ENCODE measurements at regions not wholly inside any gene's neighbourhood (a gene's known extent, or its start where the extent isn't known, plus 50 kb on each side); places are given as distances from the start of the nearest gene placed in this dataset.

DNA sequence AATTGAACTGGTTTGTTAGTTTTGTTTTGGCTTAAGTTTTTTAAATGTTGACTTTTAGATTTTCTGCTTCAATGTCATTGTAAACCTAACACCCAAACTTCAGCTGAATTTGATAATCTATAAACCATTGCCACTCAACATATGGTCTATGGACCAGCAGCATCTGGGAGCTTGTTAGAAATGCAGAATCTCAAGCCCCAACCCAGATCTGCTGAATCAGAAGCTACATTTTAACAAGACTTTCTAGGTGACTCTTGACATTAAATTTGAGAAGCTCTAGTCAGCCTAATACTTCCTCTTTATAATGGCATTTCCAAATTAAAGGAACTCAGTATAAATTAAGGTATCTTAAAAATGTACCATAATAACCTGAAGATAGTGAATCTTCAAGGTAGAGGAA, 96.5 kb upstream of the THRB start:
- TF ChIP-seq POLR2A (IDR thresholded peaks at IDR 0.05; ENCODE audit: extremely low read depth, insufficient read length) (no peak), MYC (IDR thresholded peaks at IDR 0.05; ENCODE audit: low read depth, low read length) (no peak)
- TF ChIP-seq, protein P1, sequence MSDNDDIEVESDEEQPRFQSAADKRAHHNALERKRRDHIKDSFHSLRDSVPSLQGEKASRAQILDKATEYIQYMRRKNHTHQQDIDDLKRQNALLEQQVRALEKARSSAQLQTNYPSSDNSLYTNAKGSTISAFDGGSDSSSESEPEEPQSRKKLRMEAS (IDR thresholded peaks at IDR 0.05; ENCODE audit: low read depth, low read length) = no peak
- TF ChIP-seq, protein P2, sequence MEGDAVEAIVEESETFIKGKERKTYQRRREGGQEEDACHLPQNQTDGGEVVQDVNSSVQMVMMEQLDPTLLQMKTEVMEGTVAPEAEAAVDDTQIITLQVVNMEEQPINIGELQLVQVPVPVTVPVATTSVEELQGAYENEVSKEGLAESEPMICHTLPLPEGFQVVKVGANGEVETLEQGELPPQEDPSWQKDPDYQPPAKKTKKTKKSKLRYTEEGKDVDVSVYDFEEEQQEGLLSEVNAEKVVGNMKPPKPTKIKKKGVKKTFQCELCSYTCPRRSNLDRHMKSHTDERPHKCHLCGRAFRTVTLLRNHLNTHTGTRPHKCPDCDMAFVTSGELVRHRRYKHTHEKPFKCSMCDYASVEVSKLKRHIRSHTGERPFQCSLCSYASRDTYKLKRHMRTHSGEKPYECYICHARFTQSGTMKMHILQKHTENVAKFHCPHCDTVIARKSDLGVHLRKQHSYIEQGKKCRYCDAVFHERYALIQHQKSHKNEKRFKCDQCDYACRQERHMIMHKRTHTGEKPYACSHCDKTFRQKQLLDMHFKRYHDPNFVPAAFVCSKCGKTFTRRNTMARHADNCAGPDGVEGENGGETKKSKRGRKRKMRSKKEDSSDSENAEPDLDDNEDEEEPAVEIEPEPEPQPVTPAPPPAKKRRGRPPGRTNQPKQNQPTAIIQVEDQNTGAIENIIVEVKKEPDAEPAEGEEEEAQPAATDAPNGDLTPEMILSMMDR (IDR thresholded peaks at IDR 0.05; ENCODE audit: low read depth, low read length) = no peak
- H3K4me3 ChIP-seq (ENCODE audit: low read depth, low read length) = no peak overlapping the region
- no peak for DNase-seq (ENCODE audit: low read depth)

DNA sequence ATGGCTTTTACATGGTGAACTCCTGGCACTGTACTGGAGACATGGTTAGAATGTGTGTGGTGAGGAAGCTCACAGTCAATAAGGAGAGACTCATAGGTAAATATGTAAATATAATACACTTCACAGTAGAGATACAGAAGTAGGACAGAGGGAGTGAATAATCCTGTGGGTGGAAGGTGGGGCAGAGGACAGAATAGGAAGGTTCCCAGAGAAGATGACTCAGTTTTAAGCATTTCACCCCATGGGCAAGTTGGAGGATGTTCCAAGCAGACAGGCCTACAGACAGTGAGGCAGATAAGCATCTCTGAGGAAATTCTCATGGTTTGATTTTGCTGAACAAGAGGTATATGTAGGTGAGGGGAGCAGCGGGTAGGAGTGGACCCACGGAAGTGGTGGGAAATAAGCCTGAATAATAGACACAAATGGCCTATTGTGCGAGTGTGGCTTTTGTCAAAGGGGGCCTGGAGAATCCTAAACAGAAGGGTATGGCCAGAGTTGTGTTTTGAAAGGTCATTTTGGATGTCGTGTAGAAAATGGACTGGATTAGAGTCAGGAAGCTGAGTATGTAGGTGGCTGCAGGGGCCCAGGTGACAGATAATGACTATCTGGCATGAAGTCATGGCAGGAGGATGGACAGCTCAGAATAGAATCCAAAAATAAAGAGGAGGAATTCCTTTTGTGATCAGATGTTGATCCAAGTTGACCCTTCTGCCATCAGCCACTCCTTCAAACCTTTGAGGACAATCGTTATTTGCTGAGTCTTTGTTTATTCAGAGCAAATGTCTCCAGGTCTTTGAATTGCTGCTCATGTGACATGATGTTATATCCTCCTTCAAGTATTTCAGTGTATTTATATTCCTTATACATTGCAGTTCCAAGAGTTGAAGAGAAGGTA, 97.3 kb upstream of the THRB start:
- no peak overlapping the region for H3K4me3 ChIP-seq (ENCODE audit: low read depth, low read length)
- no peak for DNase-seq (ENCODE audit: low read depth)

DNA sequence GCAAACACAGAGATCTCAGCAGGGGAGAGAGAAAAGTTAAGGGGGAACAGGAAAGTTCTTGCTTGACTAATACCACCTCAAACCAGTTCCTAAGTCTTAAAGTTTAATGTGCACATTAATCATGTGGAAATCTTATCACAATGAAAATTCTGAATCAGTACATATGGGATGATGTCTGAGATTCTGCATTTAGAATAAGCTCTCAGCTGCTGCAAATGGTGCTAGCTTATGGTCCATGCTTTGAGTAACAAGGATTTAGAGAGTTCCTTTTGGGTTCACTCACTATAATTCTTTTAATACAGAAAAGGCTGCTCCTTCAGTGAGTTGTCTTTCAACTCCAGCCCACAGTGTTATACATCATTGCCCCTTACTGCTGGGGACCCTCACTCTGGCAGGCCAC, 99.5 kb upstream of the THRB start:
- TF ChIP-seq POLR2A (IDR thresholded peaks at IDR 0.05; ENCODE audit: extremely low read depth, insufficient read length) (no peak), MYC (IDR thresholded peaks at IDR 0.05; ENCODE audit: low read depth, low read length) (no peak)
- TF ChIP-seq, protein P1 (IDR thresholded peaks at IDR 0.05; ENCODE audit: low read depth, low read length) = no peak
- TF ChIP-seq, protein P2 (IDR thresholded peaks at IDR 0.05; ENCODE audit: low read depth, low read length) = no peak
- DNase-seq (ENCODE audit: low read depth) = no peak

More for the DNA sequence above, 97.3 kb upstream of the THRB start:
- TF ChIP-seq POLR2A (IDR thresholded peaks at IDR 0.05; ENCODE audit: extremely low read depth, insufficient read length) (no peak), MYC (IDR thresholded peaks at IDR 0.05; ENCODE audit: low read depth, low read length) (no peak)
- TF ChIP-seq, protein P1 (IDR thresholded peaks at IDR 0.05; ENCODE audit: low read depth, low read length) = no peak
- TF ChIP-seq, protein P2 (IDR thresholded peaks at IDR 0.05; ENCODE audit: low read depth, low read length) = no peak

DNA sequence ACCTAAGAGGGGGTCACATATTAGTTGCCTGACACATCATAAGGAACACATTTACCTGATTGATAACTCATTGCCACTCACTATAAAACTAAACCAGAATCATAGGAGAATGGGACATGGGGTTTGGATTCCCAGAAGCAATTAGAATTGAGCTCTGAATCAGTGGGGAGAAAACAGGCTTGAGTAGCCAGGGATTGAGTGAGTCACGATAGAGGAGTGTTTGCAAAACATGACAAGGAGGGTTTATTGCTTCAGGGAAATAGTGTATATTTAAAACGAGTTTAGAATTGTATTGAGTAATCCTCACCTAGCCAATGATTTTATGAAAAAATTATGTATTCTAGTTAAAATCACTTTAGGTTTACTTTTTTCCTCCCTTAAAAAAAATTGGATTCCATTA, 101.1 kb upstream of the THRB start:
- TF ChIP-seq MYC (IDR thresholded peaks at IDR 0.05; ENCODE audit: low read depth, low read length) (no peak), POLR2A (IDR thresholded peaks at IDR 0.05; ENCODE audit: extremely low read depth, insufficient read length) (no peak)
- TF ChIP-seq, protein P2 (IDR thresholded peaks at IDR 0.05; ENCODE audit: low read depth, low read length) = no peak
- TF ChIP-seq, protein P1 (IDR thresholded peaks at IDR 0.05; ENCODE audit: low read depth, low read length) = no peak
- no peak overlapping the region for H3K4me3 ChIP-seq (ENCODE audit: low read depth, low read length)
- DNase-seq (ENCODE audit: low read depth) = no peak

More for the DNA sequence above, 99.5 kb upstream of the THRB start:
- H3K4me3 ChIP-seq (ENCODE audit: low read depth, low read length) = no peak overlapping the region

DNA sequence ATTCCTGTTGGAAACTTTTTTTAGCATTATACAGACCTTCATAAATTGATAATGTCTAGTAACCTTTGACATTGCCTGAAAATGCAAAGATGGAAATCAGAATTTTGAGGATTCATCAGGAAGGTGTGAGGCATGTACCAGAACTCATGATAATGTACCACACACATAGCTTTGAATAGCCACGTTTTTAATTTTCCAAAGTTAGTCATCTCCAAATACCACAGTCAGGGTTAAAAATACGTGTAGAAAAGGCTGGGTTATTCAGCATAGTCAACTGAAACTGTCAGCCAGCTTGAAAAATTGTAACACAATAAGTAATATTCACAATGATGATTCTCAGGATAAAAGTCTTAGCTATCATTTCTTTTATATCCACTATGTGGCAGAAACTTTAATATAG, 102.0 kb upstream of the THRB start:
- DNase-seq (ENCODE audit: low read depth) = no peak
- TF ChIP-seq, protein P1 (IDR thresholded peaks at IDR 0.05; ENCODE audit: low read depth, low read length) = no peak
- TF ChIP-seq, protein P2 (IDR thresholded peaks at IDR 0.05; ENCODE audit: low read depth, low read length) = no peak
- H3K4me3 ChIP-seq (ENCODE audit: low read depth, low read length) = no peak overlapping the region

Data from NB4 (cell line).